ENCODE measurements at regions not wholly inside any gene's neighbourhood (a gene's known extent, or its start where the extent isn't known, plus 50 kb on each side); places are given as distances from the start of the nearest gene placed in this dataset.
"Not testable (repeated sequence)": the region's sequence is repeated elsewhere in the genome, so short reads cannot be mapped to it uniquely, and the experiment has no call there.

- Mint-ChIP-seq H3K27ac (no peak overlapping the region), H3K27me3 (no peaks in the 10 kb centered on the region), H3K4me3 (no peak overlapping the region), H3K9me3 (peaks cover 4% of the 10 kb centered on the region), H3K4me1 (peaks cover 14% of the 10 kb centered on the region), H3K36me3 (ENCODE audit: low read depth) (no peaks in the 10 kb centered on the region)
- POLR2A ChIA-PET, result no interaction called here
- DNase-seq, result no peak
- CTCF ChIA-PET, result interaction anchor here (0.9 kb wide), 1 partner anchor 34 kb away, joined by 4 read pairs; no protein-coding TSS in a partner anchor
Observed at GRCh38 chr2:101597347-101597944, 100.1 kb upstream of the MAP4K4 start.

DNA sequence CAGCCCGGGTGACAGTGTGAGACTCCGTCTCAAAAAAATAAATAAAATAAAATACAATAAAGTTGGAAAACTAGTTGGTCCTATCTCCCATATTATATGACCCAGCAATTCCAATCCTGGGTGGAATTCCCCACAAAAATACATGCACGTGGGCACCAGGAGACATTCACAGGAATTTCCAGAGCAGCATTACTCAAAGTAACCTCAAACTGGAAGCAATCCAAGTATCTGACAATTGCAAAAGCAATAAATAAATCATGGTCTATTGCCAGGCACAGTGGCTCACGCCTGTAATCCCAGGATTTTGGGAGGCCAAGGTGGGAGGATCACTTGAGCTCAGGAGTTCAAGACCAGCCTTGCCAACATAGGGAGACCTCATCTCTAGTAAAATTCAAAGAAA, 101.2 kb upstream of the MAP4K4 start:
- no peak for DNase-seq
- Mint-ChIP-seq H3K27me3 (no peaks in the 10 kb centered on the region), H3K9me3 (peaks cover 4% of the 10 kb centered on the region), H3K4me1 (peaks cover 14% of the 10 kb centered on the region), H3K4me3 (no peak overlapping the region), H3K36me3 (ENCODE audit: low read depth) (no peaks in the 10 kb centered on the region), H3K27ac (no peak overlapping the region)
- ChIA-PET CTCF (no interaction called here), POLR2A (no interaction called here)

DNA sequence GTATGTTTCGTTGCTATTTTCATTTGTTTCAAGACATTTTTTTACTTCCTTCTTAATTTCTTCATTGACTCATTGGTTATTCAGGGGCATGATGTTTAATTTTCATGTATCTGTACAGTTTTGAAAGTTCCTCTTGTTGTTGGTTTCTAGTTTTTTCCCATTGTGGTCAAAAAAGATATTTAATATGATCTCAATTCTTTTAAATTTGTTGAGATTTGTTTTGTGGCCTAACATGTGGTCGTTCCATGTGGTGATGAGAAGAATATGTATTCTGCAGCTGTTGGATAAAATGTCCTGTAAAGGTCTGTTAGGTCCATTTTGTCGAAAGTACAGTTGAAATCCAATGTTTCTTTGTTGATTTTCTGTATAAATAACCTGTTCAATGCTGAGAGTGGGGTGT, 110.3 kb upstream of the MAP4K4 start:
- Mint-ChIP-seq H3K4me3 (no peak overlapping the region), H3K4me1 (peaks cover 2% of the 10 kb centered on the region), H3K27ac (no peak overlapping the region), H3K36me3 (ENCODE audit: low read depth) (no peaks in the 10 kb centered on the region), H3K27me3 (peaks cover 5% of the 10 kb centered on the region), H3K9me3 (peaks cover 21% of the 10 kb centered on the region)
- CTCF ChIA-PET, result no interaction called here
- POLR2A ChIA-PET, result no interaction called here
- no peak for DNase-seq

GRCh38 chr2:101583861-101584260, 108.9 kb upstream of the RFX8 start:
- Mint-ChIP-seq H3K36me3 (ENCODE audit: low read depth) (no peaks in the 10 kb centered on the region), H3K9me3 (peaks cover 14% of the 10 kb centered on the region), H3K27ac (no peak overlapping the region), H3K27me3 (peaks cover 5% of the 10 kb centered on the region), H3K4me3 (no peak overlapping the region), H3K4me1 (peaks cover 2% of the 10 kb centered on the region)
- CTCF ChIA-PET, result no interaction called here
- DNase-seq, result no peak
- POLR2A ChIA-PET, result no interaction called here

- Mint-ChIP-seq H3K9me3 (peaks cover 7% of the 10 kb centered on the region), H3K27ac (no peak overlapping the region), H3K4me3 (no peak overlapping the region), H3K27me3 (peaks cover 4% of the 10 kb centered on the region), H3K36me3 (ENCODE audit: low read depth) (no peaks in the 10 kb centered on the region), H3K4me1 (peaks cover 13% of the 10 kb centered on the region)
- CTCF ChIA-PET, result no interaction called here
- POLR2A ChIA-PET, result no interaction called here
- DNase-seq, result no peak
Observed at GRCh38 chr2:101581675-101582299, 106.9 kb upstream of the RFX8 start.

GRCh38 chr2:101580528-101580927, 105.6 kb upstream of the RFX8 start:
- peaks cover 4% of the 10 kb centered on the region for H3K27me3 Mint-ChIP-seq
- CTCF ChIA-PET, result no interaction called here
- DNase-seq, result no peak
- H3K9me3 Mint-ChIP-seq, result peaks cover 6% of the 10 kb centered on the region
- H3K36me3 Mint-ChIP-seq (ENCODE audit: low read depth), result no peaks in the 10 kb centered on the region
- no peak overlapping the region for H3K27ac Mint-ChIP-seq
- H3K4me3 Mint-ChIP-seq, result no peak overlapping the region
- peaks cover 21% of the 10 kb centered on the region for H3K4me1 Mint-ChIP-seq
- POLR2A ChIA-PET, result no interaction called here

DNA sequence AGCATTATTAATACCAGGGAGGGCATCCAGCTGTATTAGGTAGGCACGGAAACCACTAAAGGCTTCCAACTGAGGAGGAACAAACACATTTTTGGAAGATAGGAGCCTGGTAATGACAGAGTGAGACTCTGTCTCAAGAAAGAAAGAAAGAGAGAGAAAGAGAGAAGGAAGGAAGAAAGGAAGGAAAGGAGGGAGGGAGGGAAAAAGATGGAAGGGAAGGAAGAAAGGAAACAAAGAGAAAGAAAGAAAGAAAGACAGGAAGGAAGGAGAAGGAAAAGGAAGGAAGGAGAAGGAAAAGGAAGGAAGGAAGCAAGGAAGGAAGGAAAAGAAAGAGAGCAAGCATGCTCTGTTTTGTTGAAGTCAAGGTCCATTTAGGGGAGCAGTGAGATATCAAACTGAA, 103.8 kb upstream of the RFX8 start:
- H3K4me1 Mint-ChIP-seq, result peaks cover 28% of the 10 kb centered on the region
- DNase-seq, result no peak
- CTCF ChIA-PET, result no interaction called here
- H3K27me3 Mint-ChIP-seq, result no peaks in the 10 kb centered on the region
- POLR2A ChIA-PET, result no interaction called here
- H3K36me3 Mint-ChIP-seq (ENCODE audit: low read depth), result no peaks in the 10 kb centered on the region
- H3K4me3 Mint-ChIP-seq, result no peak overlapping the region
- peaks cover 4% of the 10 kb centered on the region for H3K9me3 Mint-ChIP-seq
- H3K27ac Mint-ChIP-seq, result no peak overlapping the region

GRCh38 chr2:101578135-101578534, 103.2 kb upstream of the RFX8 start:
- peaks cover 28% of the 10 kb centered on the region for H3K4me1 Mint-ChIP-seq
- H3K36me3 Mint-ChIP-seq (ENCODE audit: low read depth); H3K27me3 Mint-ChIP-seq; H3K9me3 Mint-ChIP-seq; CTCF ChIA-PET; H3K4me3 Mint-ChIP-seq; H3K27ac Mint-ChIP-seq; POLR2A ChIA-PET; DNase-seq: not testable (repeated sequence)

DNA sequence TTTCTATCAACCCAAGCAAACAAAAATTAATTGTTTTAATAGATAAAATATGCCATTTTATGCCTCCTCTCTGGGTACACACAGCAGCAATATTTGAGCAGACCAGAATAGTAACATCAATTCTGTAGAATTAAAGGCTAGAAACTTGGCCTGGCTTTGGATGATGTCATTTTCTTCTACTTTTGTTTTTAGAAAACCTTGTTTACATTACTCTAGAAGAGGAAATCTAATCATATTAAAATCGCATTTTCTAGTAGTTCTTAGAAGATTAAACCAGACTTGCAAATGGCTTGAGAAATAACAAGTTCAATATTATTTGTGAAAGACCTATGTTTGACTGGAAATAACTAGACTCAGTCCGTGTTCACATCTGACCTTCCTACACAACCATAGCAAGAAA, 102.3 kb upstream of the RFX8 start:
- Mint-ChIP-seq H3K36me3 (ENCODE audit: low read depth) (peaks cover 4% of the 10 kb centered on the region), H3K9me3 (peaks cover 5% of the 10 kb centered on the region), H3K27me3 (no peaks in the 10 kb centered on the region), H3K27ac (no peak overlapping the region), H3K4me1 (peaks cover 32% of the 10 kb centered on the region), H3K4me3 (no peak overlapping the region)
- ChIA-PET POLR2A (no interaction called here), CTCF (no interaction called here)
- no peak for DNase-seq

DNA sequence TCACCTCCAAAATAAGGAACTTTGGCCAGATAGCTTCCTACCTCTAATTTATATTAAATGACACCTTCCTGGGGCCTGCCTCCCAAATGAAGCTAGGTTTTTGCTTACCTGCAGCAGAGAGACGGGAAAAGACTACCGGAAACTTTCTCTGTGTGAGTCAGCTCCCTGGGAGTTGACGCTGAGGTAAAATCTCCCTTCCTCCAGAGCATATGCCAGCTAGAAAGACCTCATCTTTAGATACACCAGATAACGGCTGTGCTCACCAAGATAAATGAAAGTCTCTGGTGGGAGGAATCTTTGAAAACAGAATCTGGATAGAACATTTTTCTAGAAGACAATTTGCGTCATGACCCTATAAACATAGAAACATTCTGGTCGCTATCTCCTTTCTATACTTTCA, 99.7 kb upstream of the RFX8 start:
- Mint-ChIP-seq H3K4me1 (peaks cover 54% of the 10 kb centered on the region), H3K9me3 (peaks cover 9% of the 10 kb centered on the region), H3K27me3 (no peaks in the 10 kb centered on the region), H3K4me3 (no peak overlapping the region), H3K36me3 (ENCODE audit: low read depth) (peaks cover 14% of the 10 kb centered on the region), H3K27ac (peak overlapping the region; percentile 26)
- POLR2A ChIA-PET, result no interaction called here
- CTCF ChIA-PET, result no interaction called here
- DNase-seq, result no peak

DNA sequence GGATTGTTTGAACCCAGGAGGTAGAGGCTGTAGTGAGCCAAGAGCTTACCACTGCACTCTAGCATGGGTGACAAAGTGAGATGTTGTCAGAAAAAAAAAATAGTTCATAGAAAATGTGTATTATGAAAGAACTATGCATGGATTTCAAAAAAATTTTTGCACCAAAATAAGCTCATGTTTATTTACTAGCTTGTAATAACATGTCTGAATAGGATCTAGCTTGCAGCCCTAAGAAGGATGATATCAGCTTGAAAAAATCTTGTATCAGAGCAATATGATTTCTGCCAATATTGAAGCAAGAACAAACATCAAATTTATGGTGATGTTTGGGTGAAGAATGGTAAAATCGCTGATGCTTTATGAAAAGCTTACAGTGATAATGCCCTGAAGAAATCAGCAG, 97.0 kb upstream of the RFX8 start:
- POLR2A ChIA-PET, result no interaction called here
- peaks cover 11% of the 10 kb centered on the region for H3K9me3 Mint-ChIP-seq
- CTCF ChIA-PET, result interaction anchor here (0.5 to 2.6 kb wide), 8 partner anchors 10 to 770 kb away, joined by 3 to 11 read pairs (median 4); no protein-coding TSS in a partner anchor
- H3K4me1 Mint-ChIP-seq, result peaks cover 50% of the 10 kb centered on the region
- no peak for DNase-seq
- no peak overlapping the region for H3K4me3 Mint-ChIP-seq
- peaks cover 17% of the 10 kb centered on the region for H3K36me3 Mint-ChIP-seq (ENCODE audit: low read depth)
- H3K27ac Mint-ChIP-seq, result no peak overlapping the region
- no peaks in the 10 kb centered on the region for H3K27me3 Mint-ChIP-seq

GRCh38 chr2:101569886-101570520, 95.1 kb upstream of the RFX8 start:
- Mint-ChIP-seq H3K27me3 (peaks cover 4% of the 10 kb centered on the region), H3K4me3 (peak overlapping the region; percentile 70), H3K9me3 (peaks cover 11% of the 10 kb centered on the region), H3K4me1 (peaks cover 50% of the 10 kb centered on the region), H3K36me3 (ENCODE audit: low read depth) (peaks cover 17% of the 10 kb centered on the region), H3K27ac (peak overlapping the region; percentile 97)
- ChIA-PET CTCF (interaction anchor here (0.9 to 2.0 kb wide), 3 partner anchors 11 to 96 kb away, joined by 3 to 8 read pairs (median 4); partner anchors contain the start of gene RFX8), POLR2A (interaction anchor here (1.0 kb wide), 1 partner anchor 96 kb away, joined by 3 read pairs; no protein-coding TSS in a partner anchor)
- no peak for DNase-seq

DNA sequence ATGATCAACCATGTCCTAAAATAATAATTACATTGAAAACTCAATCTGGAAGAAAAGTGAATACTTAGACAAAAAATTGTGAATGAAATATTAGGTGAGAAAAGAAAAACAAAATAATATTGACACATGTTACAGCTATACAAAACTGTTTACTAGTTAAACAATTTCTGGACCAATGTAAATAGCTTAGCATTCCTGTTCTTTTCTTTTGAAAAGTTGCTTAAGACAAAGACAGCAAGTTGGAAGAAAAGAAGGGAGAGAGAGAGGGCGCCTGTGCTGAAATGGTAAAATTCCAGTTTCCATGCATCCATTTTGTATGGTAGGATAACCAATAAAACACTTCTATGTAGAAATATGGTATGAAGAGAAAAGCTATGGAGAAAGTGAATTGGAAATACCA, 94.1 kb upstream of the RFX8 start:
- Mint-ChIP-seq H3K27ac (peak overlapping the region; percentile 63), H3K36me3 (ENCODE audit: low read depth) (peaks cover 17% of the 10 kb centered on the region), H3K9me3 (peaks cover 11% of the 10 kb centered on the region), H3K4me1 (peaks cover 46% of the 10 kb centered on the region), H3K4me3 (no peak overlapping the region), H3K27me3 (peaks cover 4% of the 10 kb centered on the region)
- ChIA-PET POLR2A (no interaction called here), CTCF (interaction anchor here (0.7 to 1.5 kb wide), 2 partner anchors 95 to 504 kb away, joined by 3 to 8 read pairs; partner anchors contain the start of gene RFX8)
- no peak for DNase-seq
